ENCODE measurements at regions not wholly inside any gene's neighbourhood (a gene's known extent, or its start where the extent isn't known, plus 50 kb on each side); places are given as distances from the start of the nearest gene placed in this dataset.
"Not testable (repeated sequence)": the region's sequence is repeated elsewhere in the genome, so short reads cannot be mapped to it uniquely, and the experiment has no call there.

GRCh38 chr2:47690132-47690531 lies 92.8 kb upstream of the MSH6 start:
- no peak for TF ChIP-seq CTCF (IDR thresholded peaks at IDR 0.05)
- TF ChIP-seq POLR2A (IDR thresholded peaks at IDR 0.05) = no peak
- Histone ChIP-seq H3K36me3 (replicated peaks in 1 of 2) (no peaks in the 10 kb centered on the region), H3K27ac (no peak overlapping the region), H3K4me3 (no peak overlapping the region), H3K4me1 (replicated peaks in 1 of 2) (no peaks in the 10 kb centered on the region), H3K9me3 (replicated peaks in 1 of 3) (no peaks in the 10 kb centered on the region), H3K27me3 (no peaks in the 10 kb centered on the region)
- DNase-seq = no peak
- WGBS, 4 donors = 71 to 94% (median 86%) methylated on average over 2 of the region's 2 CpGs
- intact Hi-C loops (cut with DNase I) = no loop called here

GRCh38 chr2:47689118-47689517 lies 93.8 kb upstream of the MSH6 start:
- H3K36me3 ChIP-seq (replicated peaks in 1 of 2); H3K27ac ChIP-seq; H3K4me3 ChIP-seq; DNase-seq; H3K4me1 ChIP-seq (replicated peaks in 1 of 2); H3K27me3 ChIP-seq; intact Hi-C loops (cut with DNase I); H3K9me3 ChIP-seq (replicated peaks in 1 of 3): not testable (repeated sequence)
- 82 to 94% (median 87%) methylated on average over 4 of the region's 4 CpGs for WGBS, 4 donors

- no peaks in the 10 kb centered on the region for H3K36me3 ChIP-seq (replicated peaks in 1 of 2)
- no peak overlapping the region for H3K27ac ChIP-seq
- no peaks in the 10 kb centered on the region for H3K9me3 ChIP-seq (replicated peaks in 1 of 3)
- H3K4me1 ChIP-seq (replicated peaks in 1 of 2) = no peaks in the 10 kb centered on the region
- intact Hi-C loops (cut with DNase I) = no loop called here
- WGBS, 4 donors = 78 to 95% (median 89%) methylated on average over 5 of the region's 5 CpGs
- H3K4me3 ChIP-seq = no peak overlapping the region
- DNase-seq = no peak
- no peak for TF ChIP-seq CTCF (IDR thresholded peaks at IDR 0.05)
- TF ChIP-seq POLR2A (IDR thresholded peaks at IDR 0.05) = no peak
- no peaks in the 10 kb centered on the region for H3K27me3 ChIP-seq
Observed at GRCh38 chr2:47688561-47688960, 94.4 kb upstream of the MSH6 start.

GRCh38 chr2:47687856-47688255 lies 95.1 kb upstream of the MSH6 start:
- intact Hi-C loops (cut with DNase I) = no loop called here

More at GRCh38 chr2:47687856-47688255, 95.1 kb upstream of the MSH6 start:
- H3K27me3 ChIP-seq = no peaks in the 10 kb centered on the region
- WGBS, 4 donors = 92 to 100% (median 95%) methylated on average over 1 of the region's 1 CpG
- no peaks in the 10 kb centered on the region for H3K9me3 ChIP-seq (replicated peaks in 1 of 3)
- TF ChIP-seq POLR2A (IDR thresholded peaks at IDR 0.05) (no peak), CTCF (IDR thresholded peaks at IDR 0.05) (no peak)
- H3K36me3 ChIP-seq (replicated peaks in 1 of 2) = no peaks in the 10 kb centered on the region
- H3K27ac ChIP-seq = no peak overlapping the region
- H3K4me1 ChIP-seq (replicated peaks in 1 of 2) = no peaks in the 10 kb centered on the region
- H3K4me3 ChIP-seq = no peak overlapping the region
- DNase-seq = no peak
